Kidney (tissue), 13 donors: ENCODE measurements at regions not wholly inside any gene's neighbourhood (a gene's known extent, or its start where the extent isn't known, plus 50 kb on each side); places are given as distances from the start of the nearest gene placed in this dataset.

Experiments used
- DNase-seq, 5 donors: peaks; one replicate each; pipeline ENCODE4 v3.0.0-alpha.2; 2013 to 2020
- FAIRE-seq: peaks from 2 replicates; lab custom pipeline; 2012; peaks lifted over from hg19 to GRCh38; lab: Jason Lieb, UNC
- H3K27ac ChIP-seq, 2 donors: one replicate each; pipeline ENCODE4 v1.7.0; 2013; ENCODE audit warnings: low read depth in 2 of 2, low read length in 2 of 2, inconsistent platforms in 1 of 2
- H3K27me3 ChIP-seq: one replicate; pipeline ENCODE4 v1.7.1; 2013; ENCODE audit warnings: low read length, inconsistent platforms; ENCODE audit not compliant: control insufficient read depth, insufficient read depth
- H3K36me3 ChIP-seq, 3 donors: one replicate each; pipeline versions ENCODE4 v1.7.0 to v1.7.1; 2013; ENCODE audit warnings: low read length in 3 of 3, control low read depth in 1 of 3, inconsistent platforms in 1 of 3; ENCODE audit not compliant: insufficient read depth in 3 of 3, control insufficient read depth in 2 of 3
- H3K4me1 ChIP-seq, 3 donors: one replicate each; pipeline versions ENCODE4 v1.7.0 to v1.7.1; 2013; ENCODE audit warnings: low read length in 3 of 3, inconsistent platforms in 1 of 3, low read depth in 1 of 3; ENCODE audit not compliant: control insufficient read depth in 2 of 3, insufficient read depth in 2 of 3
- H3K4me3 ChIP-seq, 3 donors: one replicate each; pipeline versions ENCODE4 v1.7.0 to v1.8.1; 2013; ENCODE audit warnings: low read length in 3 of 3, control low read depth in 1 of 3, inconsistent platforms in 1 of 3
- H3K9ac ChIP-seq, 3 donors: one replicate each; pipeline versions ENCODE4 v1.7.0 to v1.7.1; 2013; ENCODE audit warnings: low read length in 3 of 3, control low read depth in 1 of 3, inconsistent platforms in 1 of 3
- H3K9me3 ChIP-seq, 3 donors: one replicate each; pipeline versions ENCODE4 v1.7.0 to v1.7.1; 2013; ENCODE audit warnings: low read length in 3 of 3, control low read depth in 1 of 3, inconsistent platforms in 1 of 3; ENCODE audit not compliant: control insufficient read depth in 2 of 3, insufficient read depth in 1 of 3
- CTCF ChIP-seq: IDR thresholded peaks from 3 replicates; pipeline ENCODE4 v1.5.1; 2012; ENCODE audit warnings: mild to moderate bottlenecking, moderate library complexity, borderline replicate concordance; ENCODE audit not compliant: insufficient read depth; ENCODE audit errors: extremely low read depth
- intact Hi-C: fragments of 100-400 bp; cut with DNase I; formaldehyde crosslinking; loops from one replicate; pipeline ENCODE4 v1.11.1; 2022
- donor health status: control.
- donor health status: control.
- donor health status: control.
- donor health status: control.
- donor health status: control.
- donor health status: DM: yes; HTN: yes; CAD: no.
- donor health status: Normal renal cell carcinoma (clear cell type).

- Histone ChIP-seq H3K9ac (no peak overlapping the region), H3K9me3 (no peaks in the 10 kb centered on the region), H3K4me1 (no peaks in the 10 kb centered on the region), H3K27ac (no peak overlapping the region), H3K36me3 (no peaks in the 10 kb centered on the region), H3K4me3 (no peak overlapping the region), H3K27me3 (no peaks in the 10 kb centered on the region)
- intact Hi-C loops: no loop called here
- FAIRE-seq (no peak), DNase-seq (peak in 3 of 5 donors; percentile 22 to 79 (median 66))
- TF ChIP-seq CTCF: no peak
Measured at GRCh38 chr20:12594410-12595088, 414.2 kb upstream of the SPTLC3 start.

- intact Hi-C loops: no loop called here
- no peak for TF ChIP-seq CTCF
- DNase-seq (no peak), FAIRE-seq (no peak)
- no peaks in the 10 kb centered on the region for H3K36me3 ChIP-seq
- H3K4me3 ChIP-seq: no peak overlapping the region
- H3K9ac ChIP-seq: no peak overlapping the region
- H3K27me3 ChIP-seq: no peaks in the 10 kb centered on the region
- no peak overlapping the region for H3K27ac ChIP-seq
- H3K4me1 ChIP-seq: no peaks in the 10 kb centered on the region
- H3K9me3 ChIP-seq: no peaks in the 10 kb centered on the region
Measured at GRCh38 chr20:12595841-12596240, 412.9 kb upstream of the SPTLC3 start.

- FAIRE-seq: no peak
Measured at GRCh38 chr20:12596863-12597262, 411.9 kb upstream of the SPTLC3 start.

More at GRCh38 chr20:12596863-12597262, 411.9 kb upstream of the SPTLC3 start:
- Histone ChIP-seq H3K4me3 (no peak overlapping the region), H3K27ac (no peak overlapping the region), H3K36me3 (no peaks in the 10 kb centered on the region), H3K9ac (no peak overlapping the region), H3K9me3 (no peaks in the 10 kb centered on the region), H3K27me3 (no peaks in the 10 kb centered on the region), H3K4me1 (no peaks in the 10 kb centered on the region)
- TF ChIP-seq CTCF: no peak
- intact Hi-C loops: no loop called here
- DNase-seq: no peak
